Smooth muscle cell (in vitro differentiated cells): ENCODE measurements at regions not wholly inside any gene's neighbourhood (a gene's known extent, or its start where the extent isn't known, plus 50 kb on each side); places are given as distances from the start of the nearest gene placed in this dataset.

Experiments
- DNase-seq: peaks from one replicate; lab custom pipeline; 2025; ENCODE audit not compliant: unreplicated experiment; lab: John Stamatoyannopoulos, UW
- H2AFZ ChIP-seq: fragments of 200-600 bp; sonication (generic); 2 replicates; pipeline ENCODE4 v1.6.0; 2016; ENCODE audit warnings: antibody characterized with exemption, low read depth, mild to moderate bottlenecking
- H3F3A ChIP-seq: fragments of 200-600 bp; sonication (generic); 2 replicates; pipeline ENCODE4 v1.6.0; 2017; ENCODE audit warnings: antibody characterized with exemption, low read depth
- H3K27ac ChIP-seq: fragments of 200-600 bp; sonication (generic); 2 replicates; pipeline ENCODE4 v1.5.1; 2016; ENCODE audit warnings: low read depth, mild to moderate bottlenecking
- H3K27me3 ChIP-seq: fragments of 200-600 bp; sonication (generic); 2 replicates; pipeline ENCODE4 v1.6.1; 2016; ENCODE audit warnings: low read depth, mild to moderate bottlenecking
- H3K36me3 ChIP-seq: fragments of 200-600 bp; sonication (generic); 2 replicates; pipeline ENCODE4 v1.5.1; 2016; ENCODE audit warnings: low read depth
- H3K4me1 ChIP-seq: fragments of 200-600 bp; sonication (generic); 2 replicates; pipeline ENCODE4 v1.5.1; 2016; ENCODE audit warnings: low read depth
- H3K4me2 ChIP-seq: fragments of 200-600 bp; sonication (generic); 2 replicates; pipeline ENCODE4 v1.6.0; 2016; ENCODE audit warnings: mild to moderate bottlenecking
- H3K4me3 ChIP-seq: fragments of 200-600 bp; sonication (generic); 2 replicates; pipeline ENCODE4 v1.5.1; 2016; ENCODE audit warnings: mild to moderate bottlenecking
- H3K79me2 ChIP-seq: fragments of 200-600 bp; sonication (generic); 2 replicates; pipeline ENCODE4 v1.6.0; 2016; ENCODE audit warnings: low read depth, mild to moderate bottlenecking
- H3K9ac ChIP-seq: fragments of 200-600 bp; sonication (generic); 2 replicates; pipeline ENCODE4 v1.6.0; 2016; ENCODE audit warnings: low read depth
- H3K9me3 ChIP-seq: fragments of 200-600 bp; sonication (generic); replicated peaks from 2 replicates; pipeline ENCODE4 v1.5.1; 2016; ENCODE audit warnings: low read depth
- H4K20me1 ChIP-seq: fragments of 200-600 bp; sonication (generic); 2 replicates; pipeline ENCODE4 v1.6.0; 2016; ENCODE audit warnings: low read depth
- CTCF ChIP-seq: fragments of 200-600 bp; sonication (generic); IDR thresholded peaks from 2 replicates; pipeline ENCODE4 v1.5.1; 2017; ENCODE audit warnings: borderline replicate concordance, mild to moderate bottlenecking, antibody characterized with exemption; ENCODE audit not compliant: insufficient read depth, poor library complexity, severe bottlenecking
- WGBS: methylation state at CpG from one replicate; pipeline ENCODE4 v1.1.7; 2016; ENCODE audit warnings: low lambda C conversion rate; 5-methylcytosine and 5-hydroxymethylcytosine counted together

GRCh38 chr3:162538906-162539305, 1042.3 kb downstream of the OTOL1 start:
- no peak for TF ChIP-seq CTCF
- WGBS: 15% methylated on average over 3 of the region's 3 CpGs
- peak overlapping the region; percentile 3 for H3K27ac ChIP-seq

GRCh38 chr3:162540421-162540820, 1043.8 kb downstream of the OTOL1 start:
- H3F3A ChIP-seq: no peaks in the 10 kb centered on the region
- H3K4me3 ChIP-seq: no peak overlapping the region
- no peak overlapping the region for H3K9ac ChIP-seq
- no peaks in the 10 kb centered on the region for H3K79me2 ChIP-seq
- no peak overlapping the region for H3K4me2 ChIP-seq
- TF ChIP-seq CTCF: no peak
- H3K4me1 ChIP-seq: no peaks in the 10 kb centered on the region
- H3K27me3 ChIP-seq: no peaks in the 10 kb centered on the region
- no peak overlapping the region for H3K27ac ChIP-seq
- no peak for DNase-seq
- no peak overlapping the region for H2AFZ ChIP-seq
- no peaks in the 10 kb centered on the region for H3K9me3 ChIP-seq
- no peaks in the 10 kb centered on the region for H3K36me3 ChIP-seq
- H4K20me1 ChIP-seq: no peaks in the 10 kb centered on the region

More at GRCh38 chr3:162538906-162539305, 1042.3 kb downstream of the OTOL1 start:
- Histone ChIP-seq H3K79me2 (no peaks in the 10 kb centered on the region), H3K4me1 (no peaks in the 10 kb centered on the region), H3K4me2 (peak overlapping the region; percentile 27), H3K9ac (no peak overlapping the region), H3K27me3 (no peaks in the 10 kb centered on the region), H4K20me1 (no peaks in the 10 kb centered on the region), H2AFZ (no peak overlapping the region), H3K9me3 (no peaks in the 10 kb centered on the region), H3F3A (no peaks in the 10 kb centered on the region), H3K4me3 (no peak overlapping the region), H3K36me3 (no peaks in the 10 kb centered on the region)
- no peak for DNase-seq

GRCh38 chr3:162541923-162542322, 1045.3 kb downstream of the OTOL1 start:
- Histone ChIP-seq H3K9me3 (no peaks in the 10 kb centered on the region), H3K79me2 (no peaks in the 10 kb centered on the region), H3K36me3 (no peaks in the 10 kb centered on the region), H2AFZ (no peak overlapping the region), H4K20me1 (no peaks in the 10 kb centered on the region), H3K4me1 (no peaks in the 10 kb centered on the region), H3K4me3 (no peak overlapping the region), H3F3A (no peaks in the 10 kb centered on the region), H3K27ac (no peak overlapping the region), H3K27me3 (no peaks in the 10 kb centered on the region), H3K4me2 (no peak overlapping the region), H3K9ac (no peak overlapping the region)
- 85% methylated on average over 1 of the region's 2 CpGs for WGBS
- TF ChIP-seq CTCF: no peak
- DNase-seq: no peak

- Histone ChIP-seq H4K20me1 (no peaks in the 10 kb centered on the region), H3K27me3 (no peaks in the 10 kb centered on the region), H3K79me2 (no peaks in the 10 kb centered on the region), H2AFZ (no peak overlapping the region), H3K36me3 (no peaks in the 10 kb centered on the region), H3K4me1 (no peaks in the 10 kb centered on the region), H3K4me3 (no peak overlapping the region), H3K4me2 (no peak overlapping the region), H3K9ac (no peak overlapping the region), H3K9me3 (no peaks in the 10 kb centered on the region), H3K27ac (no peak overlapping the region), H3F3A (no peaks in the 10 kb centered on the region)
- TF ChIP-seq CTCF: no peak
- DNase-seq: no peak
- WGBS: 77% methylated on average over 3 of the region's 3 CpGs
These were observed 1047.6 kb downstream of the OTOL1 start for GRCh38 chr3:162544246-162544645.
